Cardiac muscle cell (in vitro differentiated cells and primary cell): ENCODE measurements at regions not wholly inside any gene's neighbourhood (a gene's known extent, or its start where the extent isn't known, plus 50 kb on each side); places are given as distances from the start of the nearest gene placed in this dataset.

Experiments
- DNase-seq, 2 donors: peaks; one replicate each; pipeline versions ENCODE4 v3.0.0 to v3.0.0-alpha.2; 2010 to 2017; ENCODE audit warnings: low read depth in 1 of 2, low spot score in 1 of 2
- H3K27ac ChIP-seq: fragments of 200-600 bp; sonication (generic); 2 replicates; pipeline ENCODE4 v1.5.1; 2016
- H3K27me3 ChIP-seq: fragments of 200-600 bp; sonication (generic); 2 replicates; pipeline ENCODE4 v1.6.0; 2016; ENCODE audit warnings: control low read depth
- H3K36me3 ChIP-seq: fragments of 200-600 bp; sonication (generic); 2 replicates; pipeline ENCODE4 v1.5.1; 2016; ENCODE audit warnings: control low read depth
- H3K4me1 ChIP-seq: fragments of 200-600 bp; sonication (generic); 2 replicates; pipeline ENCODE4 v1.8.1; 2017; ENCODE audit warnings: low read depth, mild to moderate bottlenecking, mixed run types
- H3K4me3 ChIP-seq: fragments of 200-600 bp; sonication (generic); 2 replicates; pipeline ENCODE4 v1.5.1; 2016; ENCODE audit warnings: mild to moderate bottlenecking
- H3K9me3 ChIP-seq: fragments of 200-600 bp; sonication (generic); 2 replicates; pipeline ENCODE4 v1.5.1; 2017; ENCODE audit warnings: low read depth, mild to moderate bottlenecking, control low read depth
- CTCF ChIP-seq: IDR thresholded peaks from 2 replicates; pipeline ENCODE4 v1.5.1; 2012; ENCODE audit warnings: low read depth, mild to moderate bottlenecking, low read length

GRCh38 chr12:90021795-90022440 is 313.3 kb upstream of the ATP2B1 start:
- no peak for DNase-seq
- TF ChIP-seq CTCF, result no peak

GRCh38 chr12:90020881-90021280 is 312.2 kb upstream of the ATP2B1 start:
- Histone ChIP-seq H3K9me3 (no peaks in the 10 kb centered on the region), H3K27ac (no peak overlapping the region), H3K27me3 (peaks cover 2% of the 10 kb centered on the region), H3K4me3 (no peak overlapping the region), H3K4me1 (no peaks in the 10 kb centered on the region), H3K36me3 (no peaks in the 10 kb centered on the region)
- no peak for TF ChIP-seq CTCF
- no peak for DNase-seq

More at GRCh38 chr12:90021795-90022440, 313.3 kb upstream of the ATP2B1 start:
- Histone ChIP-seq H3K27ac (no peak overlapping the region), H3K4me3 (no peak overlapping the region), H3K27me3 (peaks cover 2% of the 10 kb centered on the region), H3K9me3 (no peaks in the 10 kb centered on the region), H3K36me3 (no peaks in the 10 kb centered on the region), H3K4me1 (no peaks in the 10 kb centered on the region)

- no peak for TF ChIP-seq CTCF
Measured at GRCh38 chr12:90020436-90020835, 311.8 kb upstream of the ATP2B1 start.

GRCh38 chr12:90020014-90020413 is 311.4 kb upstream of the ATP2B1 start:
- Histone ChIP-seq H3K36me3 (no peaks in the 10 kb centered on the region), H3K27ac (no peak overlapping the region), H3K4me1 (peaks cover 5% of the 10 kb centered on the region), H3K9me3 (no peaks in the 10 kb centered on the region), H3K27me3 (peaks cover 2% of the 10 kb centered on the region), H3K4me3 (no peak overlapping the region)
- TF ChIP-seq CTCF, result no peak
- no peak for DNase-seq

More at GRCh38 chr12:90020436-90020835, 311.8 kb upstream of the ATP2B1 start:
- H3K4me1 ChIP-seq, result peaks cover under 1% of the 10 kb centered on the region
- H3K4me3 ChIP-seq, result no peak overlapping the region
- H3K27me3 ChIP-seq, result peaks cover 2% of the 10 kb centered on the region
- no peak for DNase-seq
- H3K9me3 ChIP-seq, result no peaks in the 10 kb centered on the region
- no peaks in the 10 kb centered on the region for H3K36me3 ChIP-seq
- no peak overlapping the region for H3K27ac ChIP-seq

- H3K36me3 ChIP-seq, result no peaks in the 10 kb centered on the region
- H3K4me1 ChIP-seq, result peaks cover 15% of the 10 kb centered on the region
- TF ChIP-seq CTCF, result no peak
- no peaks in the 10 kb centered on the region for H3K9me3 ChIP-seq
- no peak overlapping the region for H3K27ac ChIP-seq
- peaks cover 2% of the 10 kb centered on the region for H3K27me3 ChIP-seq
- no peak overlapping the region for H3K4me3 ChIP-seq
- no peak for DNase-seq
Measured at GRCh38 chr12:90017316-90017715, 308.7 kb upstream of the ATP2B1 start.

- Histone ChIP-seq H3K4me1 (peaks cover 23% of the 10 kb centered on the region), H3K27me3 (peaks cover 2% of the 10 kb centered on the region), H3K4me3 (no peak overlapping the region), H3K36me3 (no peaks in the 10 kb centered on the region), H3K27ac (no peak overlapping the region), H3K9me3 (no peaks in the 10 kb centered on the region)
- no peak for TF ChIP-seq CTCF
- peak in 1 of 2 donors; percentile 55 for DNase-seq
Measured at GRCh38 chr12:90015228-90015627, 306.6 kb upstream of the ATP2B1 start.
